MV-4-11 (cell line): ENCODE measurements at regions not wholly inside any gene's neighbourhood (a gene's known extent, or its start where the extent isn't known, plus 50 kb on each side); places are given as distances from the start of the nearest gene placed in this dataset.

Experiments
- DNase-seq: peaks from one replicate; lab custom pipeline; 2025; lab: John Stamatoyannopoulos, UW

DNA sequence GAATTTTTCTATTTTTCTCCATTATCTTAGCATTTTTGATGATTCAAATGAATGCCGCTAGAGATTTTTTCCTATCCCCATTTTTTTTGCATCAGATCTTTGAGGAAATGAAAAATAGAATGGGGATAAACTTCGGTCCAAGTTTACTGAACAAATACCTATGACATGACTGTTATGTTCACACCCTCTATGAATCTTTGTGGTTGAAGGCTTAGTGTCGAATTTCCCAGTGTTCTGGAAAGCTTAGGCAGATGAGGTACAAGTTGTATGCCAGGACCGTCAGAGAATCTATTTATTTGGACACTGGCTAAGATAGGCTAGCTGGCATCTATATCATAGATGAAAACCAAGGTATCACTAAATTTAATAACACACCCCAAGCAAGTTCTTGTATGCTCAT, 123.4 kb downstream of the SPCS3 start:
- no peak for DNase-seq

DNA sequence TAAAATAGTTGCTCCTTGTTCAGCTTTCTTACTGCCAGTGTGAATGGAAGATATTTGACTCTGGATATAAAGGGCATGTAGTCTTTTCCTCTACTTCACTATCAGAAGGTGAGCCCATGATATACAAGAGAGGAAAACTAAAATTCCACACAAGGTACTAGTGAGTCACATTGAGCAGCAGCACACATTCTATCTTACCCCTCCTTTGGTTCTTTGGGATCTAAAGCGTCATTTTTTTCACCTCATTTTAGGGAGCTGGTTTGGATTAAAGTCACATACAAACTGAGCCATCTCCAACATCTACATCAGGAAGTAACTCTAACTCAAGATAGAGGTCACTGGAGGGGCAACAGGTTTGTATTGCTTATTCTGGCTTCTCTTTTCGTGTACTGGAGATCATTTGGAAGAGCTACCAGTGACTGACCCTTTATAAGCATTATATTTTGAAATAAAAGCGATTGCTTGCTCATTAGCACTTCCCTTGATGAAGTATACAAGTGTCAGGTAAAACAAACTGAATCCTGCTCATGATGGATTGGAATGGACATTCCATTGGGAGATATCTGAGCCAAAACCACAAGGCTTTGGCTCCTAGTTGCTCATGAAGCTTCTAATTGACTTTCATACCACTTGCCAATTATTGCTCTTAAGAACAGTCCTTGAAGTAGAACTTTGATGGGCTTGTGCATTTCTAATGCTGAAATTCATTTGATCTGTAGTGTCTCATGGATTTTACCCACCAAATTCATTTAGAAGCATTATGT, 124.1 kb downstream of the SPCS3 start:
- DNase-seq = no peak

DNA sequence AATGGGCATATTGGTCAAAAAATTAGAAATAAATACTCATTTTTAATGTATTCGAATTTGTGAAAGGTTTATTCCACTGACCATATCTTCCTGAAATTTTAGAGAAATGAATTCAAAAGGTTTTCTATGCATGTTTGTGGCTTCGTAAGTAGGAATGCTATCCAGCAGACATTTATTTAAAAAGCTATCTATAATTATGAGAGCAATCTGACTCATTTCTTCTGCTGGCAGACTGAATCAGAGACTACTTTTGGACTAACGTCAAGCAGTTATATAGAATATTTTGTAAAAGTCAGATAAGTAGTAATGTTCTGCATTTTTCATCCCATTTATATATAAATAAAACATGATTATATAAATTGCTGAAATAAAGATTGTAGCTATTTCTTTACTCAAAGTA, 125.0 kb downstream of the SPCS3 start:
- no peak for DNase-seq

DNA sequence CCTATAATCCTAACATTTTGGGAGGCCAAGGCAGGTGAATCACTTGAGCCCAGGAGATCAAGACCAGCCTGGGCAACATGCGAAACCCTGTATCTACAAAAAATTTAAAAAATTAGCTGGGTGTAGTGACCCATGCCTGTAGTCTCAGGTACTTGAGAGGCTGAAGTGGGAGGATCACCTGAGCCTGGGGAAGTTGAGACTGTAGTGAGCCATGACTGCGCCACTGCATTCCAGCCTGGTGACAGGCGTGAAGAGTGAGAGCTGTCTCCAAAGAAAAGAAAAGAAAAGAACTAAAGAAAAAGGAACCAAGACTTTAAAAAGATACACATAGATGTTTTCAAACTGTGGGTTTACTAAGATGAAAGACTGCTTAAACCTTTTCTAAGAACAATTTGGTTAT, 129.0 kb downstream of the SPCS3 start:
- no peak for DNase-seq

DNA sequence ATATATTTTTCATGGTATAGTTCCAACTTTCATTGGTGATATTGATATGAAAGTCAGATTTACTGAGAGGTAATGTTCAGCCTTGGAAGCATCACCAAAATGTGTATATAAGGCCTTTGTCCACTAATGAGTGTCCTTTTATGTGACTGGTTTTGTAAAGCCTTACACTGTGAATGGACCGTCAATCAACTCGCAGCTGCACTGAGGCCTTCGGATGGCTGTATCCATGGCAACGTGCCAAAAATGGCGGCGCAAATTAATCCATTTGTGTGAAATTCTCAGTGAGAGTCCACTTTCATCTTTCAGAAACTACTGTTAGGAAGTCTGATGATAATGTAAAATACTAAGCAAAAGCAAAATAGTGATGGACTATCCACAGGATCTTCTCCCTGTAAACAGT, 131.7 kb downstream of the SPCS3 start:
- DNase-seq = no peak

DNA sequence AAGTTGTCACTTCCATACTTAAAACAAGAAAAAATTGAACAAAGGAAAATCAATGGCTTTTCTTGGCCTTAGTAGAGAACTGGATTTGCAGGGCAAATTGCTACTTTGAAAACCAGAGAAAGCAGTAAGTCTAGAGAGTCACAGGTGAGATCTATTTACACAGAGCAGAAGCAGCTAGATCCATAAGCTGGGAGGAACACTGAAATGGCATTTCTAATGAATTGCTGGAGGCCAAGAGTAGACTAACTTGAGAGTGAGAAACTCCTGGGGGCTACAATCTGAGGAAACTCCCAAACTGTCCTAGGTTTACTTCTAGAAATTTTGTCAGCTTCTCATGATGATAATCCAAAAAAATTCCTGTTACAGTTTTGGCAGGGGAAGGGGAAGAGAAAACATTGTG, 133.3 kb downstream of the SPCS3 start:
- no peak for DNase-seq

DNA sequence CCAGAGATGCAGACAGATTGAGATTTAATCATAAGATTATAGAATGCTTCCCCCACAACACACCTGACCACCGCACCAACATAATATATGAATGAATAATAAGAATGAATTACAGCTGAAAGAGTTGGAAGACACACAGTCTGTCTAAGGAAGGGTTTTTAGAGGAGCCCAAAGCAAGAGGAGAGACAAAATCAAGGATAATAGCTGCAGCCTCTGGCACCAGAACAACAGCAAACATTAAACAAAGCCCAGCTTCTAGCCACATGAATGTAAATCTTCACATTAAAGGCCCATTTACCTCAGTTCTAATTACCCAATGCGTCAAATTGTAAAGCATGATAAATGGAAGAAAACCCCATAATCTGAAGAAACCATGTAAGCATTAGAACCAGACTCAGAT, 133.9 kb downstream of the SPCS3 start:
- no peak for DNase-seq

DNA sequence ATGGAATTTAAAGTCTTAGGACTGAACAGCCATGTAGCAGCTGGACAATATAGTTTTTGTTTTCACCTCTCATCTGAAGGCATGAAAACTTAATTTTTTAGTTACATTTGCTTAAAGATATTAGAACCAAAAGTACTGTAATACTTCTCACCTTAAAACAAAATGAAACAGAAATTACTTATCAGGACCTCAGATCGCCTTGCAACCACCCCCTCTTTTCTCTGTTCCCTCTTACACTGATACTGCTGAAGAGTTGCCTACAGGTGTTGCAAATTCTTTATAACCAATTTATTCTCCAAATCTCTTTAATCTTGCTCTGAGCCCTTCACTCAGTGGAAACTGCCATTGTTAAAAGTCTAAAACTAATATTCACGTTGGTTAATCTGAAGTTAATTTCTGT, 145.0 kb downstream of the SPCS3 start:
- no peak for DNase-seq

DNA sequence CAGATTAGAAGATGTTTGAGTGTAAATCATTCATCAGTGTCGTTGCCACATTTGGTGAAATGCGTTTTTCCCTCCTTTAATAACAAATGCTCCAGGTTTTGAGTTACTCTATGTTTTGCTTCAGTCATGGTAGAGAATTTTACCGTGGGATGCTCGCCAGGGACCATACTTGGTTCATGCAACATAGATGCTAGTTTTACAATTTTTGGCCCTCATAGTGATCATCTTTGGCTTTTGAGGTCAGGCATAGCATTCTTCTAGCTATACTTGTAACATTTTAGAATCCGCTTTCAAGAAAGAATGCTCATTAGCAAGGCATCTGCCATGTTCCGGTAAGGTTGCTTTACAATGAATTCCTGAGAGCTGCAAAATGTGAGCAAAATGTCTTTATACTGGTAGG, 147.2 kb downstream of the SPCS3 start:
- DNase-seq = no peak

DNA sequence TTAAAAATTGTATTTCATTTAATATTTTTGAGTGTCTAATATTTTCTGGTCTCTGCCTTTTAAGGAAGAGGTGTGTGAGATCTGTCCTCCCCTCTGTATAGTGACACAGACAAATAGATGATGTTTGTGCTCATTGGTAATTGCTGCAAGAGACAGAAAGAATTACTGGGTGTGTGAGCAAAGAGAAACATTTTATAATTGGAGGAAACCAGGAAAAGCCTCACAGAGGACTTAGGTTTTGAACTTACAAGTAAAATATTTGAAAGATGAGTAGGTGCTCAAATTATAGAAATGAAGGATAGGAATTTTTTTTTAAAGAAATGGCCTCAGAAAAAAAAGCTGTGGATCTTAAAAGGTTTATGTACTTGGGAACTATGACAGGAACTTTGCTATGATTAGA, 149.8 kb downstream of the SPCS3 start:
- DNase-seq = no peak

DNA sequence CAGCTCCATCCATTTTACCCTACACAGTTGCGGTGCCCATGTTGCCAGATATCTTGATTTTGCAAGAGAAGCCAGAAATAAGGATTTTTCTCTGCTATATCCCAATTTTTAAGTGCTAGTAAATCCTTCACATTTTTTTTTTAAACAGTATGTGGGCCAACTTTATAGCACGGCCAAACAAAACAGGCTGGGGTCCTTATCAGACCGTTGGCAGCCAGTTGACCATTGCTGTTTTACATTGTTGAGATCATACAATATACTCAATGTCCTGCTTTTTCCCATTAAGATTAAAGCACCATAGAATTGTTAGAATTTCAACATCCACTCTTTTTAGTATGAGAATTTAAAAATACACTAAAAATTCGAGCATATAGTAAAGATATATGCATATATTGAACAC, 150.9 kb downstream of the SPCS3 start:
- no peak for DNase-seq

DNA sequence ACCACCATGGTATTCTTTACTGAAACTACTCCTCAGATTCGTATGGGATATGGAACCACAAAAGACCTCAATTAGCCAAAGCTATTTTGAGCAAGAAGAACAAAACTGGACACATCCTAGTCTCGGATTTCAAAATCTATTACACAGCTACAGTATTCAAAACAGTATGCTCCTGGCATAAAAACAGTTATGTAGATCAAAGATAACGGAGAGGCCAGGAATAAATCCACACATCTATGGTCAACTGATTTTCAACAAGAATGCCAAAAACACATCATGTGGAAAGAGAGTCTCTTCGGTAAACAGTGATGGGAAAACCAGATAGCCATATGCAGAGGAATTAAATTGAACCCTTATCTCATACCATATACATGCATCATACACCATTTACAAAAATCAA, 155.3 kb downstream of the SPCS3 start:
- no peak for DNase-seq

DNA sequence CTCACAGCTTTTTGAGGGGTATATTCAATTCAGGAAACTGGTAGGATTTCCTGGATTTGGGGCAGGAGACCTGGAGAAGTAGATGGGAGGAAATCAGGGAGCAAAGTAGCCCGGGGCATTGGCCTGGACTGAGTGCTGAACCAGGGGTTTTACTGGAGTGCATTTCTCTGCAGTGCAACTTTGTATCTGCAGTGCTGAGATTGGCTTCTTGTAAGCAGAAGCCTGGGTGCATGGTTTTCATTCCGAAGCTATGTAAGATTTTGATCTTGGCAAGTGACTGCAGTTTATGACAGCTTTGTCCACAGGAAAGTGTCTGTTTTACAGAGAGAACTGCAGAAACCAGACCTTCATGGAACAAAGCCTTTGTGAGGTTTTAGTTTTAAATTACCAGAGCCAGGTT, 158.3 kb downstream of the SPCS3 start:
- DNase-seq = no peak

DNA sequence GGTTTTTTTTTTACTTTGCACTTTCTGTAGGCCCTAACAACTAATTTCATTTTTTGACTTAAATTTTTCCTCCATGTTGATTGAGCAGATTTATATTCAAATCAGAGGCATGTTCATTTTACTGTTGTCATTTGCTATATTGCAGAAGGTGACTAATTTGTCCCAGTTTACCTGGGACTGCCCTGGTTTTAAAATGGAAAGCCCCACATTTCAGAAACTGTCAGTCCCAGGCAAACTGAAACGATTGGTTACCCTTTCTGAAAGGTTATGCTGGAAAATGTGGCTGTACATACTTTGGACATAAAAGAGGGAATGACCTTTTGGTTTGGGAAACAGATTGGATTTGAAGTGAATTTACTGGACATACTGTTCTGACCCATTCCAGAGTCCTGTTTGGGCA, 160.0 kb downstream of the SPCS3 start:
- no peak for DNase-seq

DNA sequence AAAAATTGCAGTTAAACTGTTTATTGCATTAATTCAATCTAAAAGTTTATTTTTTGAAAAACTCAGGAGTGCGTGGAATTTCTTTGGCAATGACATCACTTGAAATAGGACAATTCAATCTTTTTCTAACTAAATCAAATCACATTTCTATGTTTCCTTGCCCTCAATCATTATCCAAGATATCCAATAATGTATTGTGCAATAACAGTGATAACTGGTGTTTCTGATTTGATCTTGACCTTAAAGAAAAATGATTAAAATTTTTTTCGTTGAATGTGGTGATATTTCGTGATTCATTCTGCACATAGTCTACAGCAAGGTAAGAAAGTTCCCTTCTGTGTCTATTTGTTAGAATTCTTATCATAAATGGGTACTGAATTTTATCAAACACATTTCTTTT, 163.2 kb downstream of the SPCS3 start:
- no peak for DNase-seq

DNA sequence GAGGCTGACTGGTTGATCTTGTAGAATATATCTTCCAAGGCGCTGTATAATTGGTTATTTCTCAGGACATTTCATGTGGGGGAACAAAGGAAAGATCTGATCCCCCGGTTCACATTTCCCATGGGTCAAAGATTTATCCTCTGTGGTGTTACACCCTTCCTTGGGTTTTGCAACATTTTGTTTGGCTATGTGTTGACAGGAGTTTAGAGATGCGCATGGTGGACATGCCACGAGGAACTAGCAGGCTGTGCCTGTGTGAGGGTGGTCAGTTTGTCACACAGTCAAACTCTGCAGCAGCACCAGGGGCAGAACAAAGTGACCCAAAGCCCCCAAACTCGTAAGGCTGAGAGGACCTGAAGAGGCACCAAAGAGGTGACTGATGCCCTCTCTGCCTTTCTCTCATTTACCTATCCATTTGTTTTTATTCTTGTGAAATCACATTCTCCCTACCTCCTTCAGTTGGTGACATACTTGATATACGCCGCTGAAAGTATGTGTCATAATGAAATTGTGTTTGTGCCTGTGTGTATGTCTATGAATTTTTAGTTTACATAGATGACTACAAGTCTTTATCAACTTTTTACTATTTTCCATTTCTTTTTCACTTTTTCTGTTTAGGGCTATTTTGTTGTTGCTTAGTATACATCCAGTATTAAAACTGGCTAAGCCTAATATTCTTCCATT, 164.7 kb downstream of the SPCS3 start:
- no peak for DNase-seq

DNA sequence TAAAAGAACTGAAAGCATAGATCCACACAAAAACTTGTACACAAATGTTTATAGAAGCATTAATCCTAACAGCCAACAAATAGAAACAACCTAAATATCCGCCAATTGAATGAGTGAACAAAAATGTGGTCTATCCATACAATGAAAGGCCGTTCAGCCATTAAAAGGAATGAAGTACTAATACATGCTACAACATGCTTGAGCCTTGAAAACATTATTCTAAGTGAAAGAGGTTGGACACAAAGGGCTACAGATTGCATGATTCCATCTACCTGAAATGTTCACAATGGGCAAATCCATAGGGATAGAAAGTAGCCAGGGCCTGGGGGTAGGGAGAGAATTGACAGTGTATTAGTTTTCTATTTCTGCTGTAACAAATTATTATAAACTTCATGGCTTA, 169.2 kb downstream of the SPCS3 start:
- no peak for DNase-seq

DNA sequence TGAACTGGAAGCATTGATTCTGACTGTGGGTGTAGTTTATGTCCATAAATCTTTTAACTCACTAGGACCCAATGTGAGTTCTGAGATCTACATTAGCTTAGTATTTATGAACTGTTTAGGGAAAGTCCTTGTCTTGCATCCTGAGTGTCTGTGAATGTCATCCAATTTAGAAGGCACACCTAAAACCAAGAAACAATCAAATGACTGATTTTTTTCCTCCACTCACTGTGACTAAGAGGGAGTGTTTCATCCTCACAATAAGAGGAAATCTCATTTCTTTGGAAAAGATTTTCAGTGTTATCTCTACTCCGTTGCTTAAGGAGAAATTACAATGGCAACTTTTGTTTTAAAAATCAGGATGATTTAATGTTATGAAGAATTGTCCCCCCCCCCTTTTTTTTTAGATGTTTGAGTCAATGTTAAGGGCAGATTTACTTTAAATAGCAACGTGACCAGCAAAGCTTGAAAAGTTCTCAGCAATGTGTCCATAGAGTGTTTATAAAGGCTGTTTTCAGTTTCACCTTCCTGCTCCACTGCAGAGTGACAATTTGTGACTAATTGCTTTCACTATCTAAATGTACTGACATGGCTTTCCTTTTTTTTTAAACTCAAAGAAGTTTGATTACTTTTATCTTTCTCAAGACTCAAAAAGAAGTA, 173.0 kb downstream of the SPCS3 start:
- peak; percentile 12 for DNase-seq

DNA sequence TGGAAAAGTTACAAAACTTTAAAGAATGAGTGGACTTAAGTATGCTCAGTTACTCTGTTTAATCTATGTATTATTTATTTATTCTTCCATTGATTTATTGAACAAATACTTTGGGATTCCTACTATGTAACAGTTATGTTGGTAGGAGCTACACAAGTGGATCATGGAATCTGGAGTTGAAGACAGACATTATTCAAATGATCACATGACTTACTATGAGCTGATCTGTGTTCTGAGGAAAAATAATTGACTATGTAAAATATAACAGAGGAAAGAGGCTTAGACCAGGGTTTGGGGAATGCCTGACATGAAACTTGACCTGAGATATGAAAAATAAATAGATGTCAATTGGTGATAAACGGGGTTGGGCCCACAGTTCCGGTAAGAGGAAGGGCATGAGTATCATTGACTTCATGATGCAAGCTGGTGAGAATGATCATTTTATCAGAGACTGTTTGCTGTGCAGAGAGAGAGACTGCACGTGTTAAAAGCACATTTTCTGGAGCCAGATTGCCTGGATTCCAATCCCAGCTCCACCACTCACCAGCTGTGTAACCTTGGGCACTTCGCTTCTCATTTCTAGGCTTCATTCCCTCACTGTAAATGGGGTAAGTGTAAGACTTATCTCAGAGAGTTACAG, 179.0 kb downstream of the SPCS3 start:
- no peak for DNase-seq

DNA sequence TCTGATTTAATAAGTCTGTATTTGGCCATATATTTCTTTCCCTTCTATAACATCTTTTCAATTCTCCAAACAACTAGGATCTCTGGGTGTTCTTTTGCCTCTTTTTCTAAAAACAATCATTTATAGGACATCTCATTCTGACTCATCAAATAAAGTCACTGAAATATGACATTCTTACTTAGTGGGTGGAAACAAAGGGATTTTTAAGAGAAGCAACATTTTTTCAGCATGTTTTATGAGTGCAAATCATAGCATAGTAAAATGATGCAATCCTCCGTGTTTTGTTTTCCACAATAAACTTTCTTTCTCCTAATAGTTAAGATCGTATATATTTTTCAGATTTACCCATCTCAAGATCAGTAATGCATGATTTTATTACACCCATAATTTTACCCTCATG, 179.8 kb downstream of the SPCS3 start:
- no peak for DNase-seq

DNA sequence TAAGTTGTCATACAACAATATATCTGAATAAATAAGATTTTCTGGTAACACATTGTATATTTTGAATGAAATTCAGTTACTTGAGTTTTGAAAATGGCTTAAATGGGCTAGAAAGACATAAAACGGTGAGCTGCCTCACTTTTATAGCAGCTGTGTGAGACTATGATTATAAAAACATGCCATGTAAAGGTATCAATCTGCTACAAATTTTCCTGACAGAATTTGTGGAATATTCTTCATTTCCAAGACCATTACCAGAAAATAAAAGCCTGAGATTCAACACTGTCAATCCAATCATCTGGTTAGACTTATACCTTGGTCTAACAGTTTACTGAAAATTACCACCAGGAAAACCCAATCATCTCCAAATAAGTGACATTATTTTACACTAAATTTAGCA, 181.1 kb downstream of the SPCS3 start:
- no peak for DNase-seq

DNA sequence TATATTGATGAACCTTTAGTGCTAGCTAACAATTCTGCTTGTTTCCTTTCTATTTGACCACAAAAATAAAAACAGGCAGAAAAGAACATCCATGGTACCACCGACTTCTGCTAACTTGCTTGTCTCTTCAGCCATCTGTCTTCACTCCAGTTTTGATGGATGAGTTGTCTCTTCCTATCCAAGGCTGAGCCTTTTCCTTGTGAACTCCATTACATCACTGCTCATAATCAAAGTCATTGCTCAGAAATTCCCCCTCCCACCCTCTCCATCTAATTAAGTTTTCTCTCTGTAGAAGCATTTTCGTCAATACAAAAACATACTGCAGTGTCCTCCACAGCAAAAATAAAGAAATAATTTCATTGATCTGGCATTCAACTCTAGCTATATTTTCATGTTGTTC, 184.4 kb downstream of the SPCS3 start:
- no peak for DNase-seq
